B cell (primary cell): ENCODE measurements at regions not wholly inside any gene's neighbourhood (a gene's known extent, or its start where the extent isn't known, plus 50 kb on each side); places are given as distances from the start of the nearest gene placed in this dataset.

Experiments
- EZH2 ChIP-seq: IDR thresholded peaks from 2 replicates; pipeline ENCODE4 v1.6.1; 2012; ENCODE audit warnings: borderline replicate concordance, low read depth, mild to moderate bottlenecking, moderate library complexity, low read length; ENCODE audit not compliant: insufficient read depth, poor library complexity, severe bottlenecking
- TF ChIP-seq, protein P1 (sequence below): fragments of 200-600 bp; IDR thresholded peaks from one replicate; pipeline ENCODE4 v1.8.0; 2022; ENCODE audit warnings: antibody characterized with exemption, mild to moderate bottlenecking

DNA sequence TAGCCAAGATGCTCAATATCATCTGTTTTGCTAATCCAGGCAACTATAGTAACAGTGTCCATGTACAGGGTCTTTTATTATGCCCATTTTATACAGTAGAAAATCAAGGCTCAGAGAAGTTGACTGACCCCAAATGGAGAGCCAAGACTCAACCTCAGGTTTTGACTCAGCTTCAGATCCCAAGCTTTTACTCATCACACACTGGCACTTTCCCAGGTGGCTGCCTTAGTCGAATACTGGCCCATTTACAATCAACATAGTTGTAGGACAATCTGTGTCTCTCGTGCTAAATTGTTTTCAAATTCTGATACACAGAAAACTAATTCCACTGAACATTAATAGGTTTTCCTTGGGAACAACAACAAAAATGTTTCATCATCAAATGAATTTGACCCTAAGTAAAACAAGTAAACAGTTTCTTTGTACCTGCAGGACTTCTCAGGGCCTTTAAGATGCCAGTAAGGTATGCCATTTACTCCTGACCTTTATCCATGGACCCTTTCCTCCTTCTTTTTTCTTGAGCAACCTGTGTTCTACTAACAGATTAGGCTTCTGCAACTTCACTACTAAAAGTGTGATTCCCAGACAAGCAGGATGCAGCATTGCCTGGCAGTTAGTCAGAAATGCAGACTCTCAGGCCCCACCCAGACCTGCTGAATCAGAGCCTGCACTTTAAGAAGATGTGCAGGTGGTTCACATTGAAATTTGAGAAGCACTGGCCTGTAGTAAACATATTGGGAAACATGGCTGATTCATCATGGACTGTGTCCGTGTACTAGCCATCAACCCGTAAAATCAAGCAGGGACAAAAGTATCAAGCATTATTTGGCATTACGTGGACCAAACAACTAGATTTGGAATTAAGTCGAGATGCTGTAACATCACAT lies 128.8 kb downstream of the RRAGC start:
- TF ChIP-seq, protein P1, sequence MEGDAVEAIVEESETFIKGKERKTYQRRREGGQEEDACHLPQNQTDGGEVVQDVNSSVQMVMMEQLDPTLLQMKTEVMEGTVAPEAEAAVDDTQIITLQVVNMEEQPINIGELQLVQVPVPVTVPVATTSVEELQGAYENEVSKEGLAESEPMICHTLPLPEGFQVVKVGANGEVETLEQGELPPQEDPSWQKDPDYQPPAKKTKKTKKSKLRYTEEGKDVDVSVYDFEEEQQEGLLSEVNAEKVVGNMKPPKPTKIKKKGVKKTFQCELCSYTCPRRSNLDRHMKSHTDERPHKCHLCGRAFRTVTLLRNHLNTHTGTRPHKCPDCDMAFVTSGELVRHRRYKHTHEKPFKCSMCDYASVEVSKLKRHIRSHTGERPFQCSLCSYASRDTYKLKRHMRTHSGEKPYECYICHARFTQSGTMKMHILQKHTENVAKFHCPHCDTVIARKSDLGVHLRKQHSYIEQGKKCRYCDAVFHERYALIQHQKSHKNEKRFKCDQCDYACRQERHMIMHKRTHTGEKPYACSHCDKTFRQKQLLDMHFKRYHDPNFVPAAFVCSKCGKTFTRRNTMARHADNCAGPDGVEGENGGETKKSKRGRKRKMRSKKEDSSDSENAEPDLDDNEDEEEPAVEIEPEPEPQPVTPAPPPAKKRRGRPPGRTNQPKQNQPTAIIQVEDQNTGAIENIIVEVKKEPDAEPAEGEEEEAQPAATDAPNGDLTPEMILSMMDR = no peak
- no peak for TF ChIP-seq EZH2
